ENCODE measurements at regions not wholly inside any gene's neighbourhood (a gene's known extent, or its start where the extent isn't known, plus 50 kb on each side); places are given as distances from the start of the nearest gene placed in this dataset.

GRCh38 chr19:27896091-27896490, 1316.9 kb downstream of the UQCRFS1 start:
- intact Hi-C loops (cut with DNase I), result no loop called here
- DNase-seq (no peak), ATAC-seq (no peak)
- Histone ChIP-seq H3K4me1 (no peaks in the 10 kb centered on the region), H3K27me3 (peaks cover 0 to 12% (median 0%) of the 10 kb centered on the region in 7 donors), H3K36me3 (no peaks in the 10 kb centered on the region), H3K4me3 (no peak overlapping the region), H3K9me3 (peaks cover 0 to 6% (median 0%) of the 10 kb centered on the region in 11 donors), H3K27ac (no peak overlapping the region)
- TF ChIP-seq CTCF (IDR thresholded peaks at IDR 0.05), result no peak
- WGBS, 2 donors, result 78 to 84% methylated on average over 1 of the region's 1 CpG

- ATAC-seq, result no peak
- Histone ChIP-seq H3K27me3 (peaks cover 0 to 15% (median 0%) of the 10 kb centered on the region in 7 donors), H3K36me3 (no peaks in the 10 kb centered on the region), H3K9me3 (peaks cover 0 to 1% (median 0%) of the 10 kb centered on the region in 11 donors), H3K27ac (no peak overlapping the region), H3K4me1 (no peaks in the 10 kb centered on the region), H3K4me3 (no peak overlapping the region)
- intact Hi-C loops (cut with DNase I), result no loop called here
- no peak for TF ChIP-seq CTCF (IDR thresholded peaks at IDR 0.05)
- no peak for DNase-seq
- 70 to 71% methylated on average over 12 of the region's 12 CpGs for WGBS, 2 donors
These were observed 1317.8 kb downstream of the UQCRFS1 start for GRCh38 chr19:27894906-27895754.

GRCh38 chr19:27892500-27892899, 1320.5 kb downstream of the UQCRFS1 start:
- no peaks in the 10 kb centered on the region for H3K36me3 ChIP-seq
- intact Hi-C loops (cut with DNase I), result no loop called here
- WGBS, 2 donors, result 57 to 63% methylated on average over 2 of the region's 2 CpGs
- ATAC-seq, result no peak
- H3K9me3 ChIP-seq, result no peaks in the 10 kb centered on the region
- no peak for TF ChIP-seq CTCF (IDR thresholded peaks at IDR 0.05)
- DNase-seq, result no peak
- H3K27ac ChIP-seq, result no peak overlapping the region
- peaks cover 0 to 12% (median 0%) of the 10 kb centered on the region in 7 donors for H3K27me3 ChIP-seq
- H3K4me1 ChIP-seq, result no peaks in the 10 kb centered on the region
- no peak overlapping the region for H3K4me3 ChIP-seq

- Histone ChIP-seq H3K36me3 (no peaks in the 10 kb centered on the region), H3K27ac (no peak overlapping the region), H3K4me1 (no peaks in the 10 kb centered on the region), H3K4me3 (no peak overlapping the region), H3K27me3 (peaks cover 0 to 8% (median 0%) of the 10 kb centered on the region in 7 donors), H3K9me3 (peaks cover 0 to 11% (median 0%) of the 10 kb centered on the region in 11 donors)
- ATAC-seq, result no peak
- no peak for DNase-seq
- no peak for TF ChIP-seq CTCF (IDR thresholded peaks at IDR 0.05)
- WGBS, 2 donors, result 35 to 42% methylated on average over 4 of the region's 4 CpGs
- intact Hi-C loops (cut with DNase I), result no loop called here
These were observed 1321.5 kb downstream of the UQCRFS1 start for GRCh38 chr19:27891411-27891810.

All from heart right ventricle (tissue), 16 donors.